ENCODE measurements at regions not wholly inside any gene's neighbourhood (a gene's known extent, or its start where the extent isn't known, plus 50 kb on each side); places are given as distances from the start of the nearest gene placed in this dataset.
"Not testable (repeated sequence)": the region's sequence is repeated elsewhere in the genome, so short reads cannot be mapped to it uniquely, and the experiment has no call there.

DNA sequence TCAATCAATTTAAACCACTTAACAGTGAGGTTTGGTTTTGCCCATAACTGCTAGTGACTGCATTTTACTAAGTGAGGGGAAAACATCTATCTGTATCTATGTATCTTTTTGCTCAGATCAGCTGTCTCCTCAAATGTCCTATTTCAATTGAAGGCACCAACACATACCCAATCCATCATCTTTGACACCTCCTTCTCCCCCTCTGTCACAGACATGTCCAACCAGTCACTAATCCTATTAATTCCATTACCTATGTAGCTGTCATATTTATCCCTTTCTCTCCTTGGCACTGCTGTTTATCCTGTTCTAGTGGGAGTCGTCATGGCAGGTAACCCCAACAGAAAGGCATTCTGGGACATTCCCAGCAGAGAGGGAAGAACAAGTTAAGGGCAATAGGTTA is 975.2 kb upstream of the AUTS2 start:
- Histone ChIP-seq H3K4me2 (no peak overlapping the region), H3K4me3 (IDR thresholded peaks at IDR 0.05; ENCODE audit: insufficient read depth, low read depth, low read length) (no peak overlapping the region), H3K4me1 (ENCODE audit: low read depth, poor library complexity, severe bottlenecking) (no peaks in the 10 kb centered on the region), H3K36me3 (ENCODE audit: insufficient read depth) (no peaks in the 10 kb centered on the region), H3K27me3 (ENCODE audit: insufficient read depth, low read depth) (no peaks in the 10 kb centered on the region), H3K27ac (no peak overlapping the region), H2AFZ (ENCODE audit: low read depth) (no peak overlapping the region), H4K20me1 (ENCODE audit: insufficient read depth) (no peaks in the 10 kb centered on the region), H3K9ac (no peak overlapping the region), H3K79me2 (ENCODE audit: insufficient read depth, low read depth) (no peaks in the 10 kb centered on the region)
- TF ChIP-seq, protein P1, sequence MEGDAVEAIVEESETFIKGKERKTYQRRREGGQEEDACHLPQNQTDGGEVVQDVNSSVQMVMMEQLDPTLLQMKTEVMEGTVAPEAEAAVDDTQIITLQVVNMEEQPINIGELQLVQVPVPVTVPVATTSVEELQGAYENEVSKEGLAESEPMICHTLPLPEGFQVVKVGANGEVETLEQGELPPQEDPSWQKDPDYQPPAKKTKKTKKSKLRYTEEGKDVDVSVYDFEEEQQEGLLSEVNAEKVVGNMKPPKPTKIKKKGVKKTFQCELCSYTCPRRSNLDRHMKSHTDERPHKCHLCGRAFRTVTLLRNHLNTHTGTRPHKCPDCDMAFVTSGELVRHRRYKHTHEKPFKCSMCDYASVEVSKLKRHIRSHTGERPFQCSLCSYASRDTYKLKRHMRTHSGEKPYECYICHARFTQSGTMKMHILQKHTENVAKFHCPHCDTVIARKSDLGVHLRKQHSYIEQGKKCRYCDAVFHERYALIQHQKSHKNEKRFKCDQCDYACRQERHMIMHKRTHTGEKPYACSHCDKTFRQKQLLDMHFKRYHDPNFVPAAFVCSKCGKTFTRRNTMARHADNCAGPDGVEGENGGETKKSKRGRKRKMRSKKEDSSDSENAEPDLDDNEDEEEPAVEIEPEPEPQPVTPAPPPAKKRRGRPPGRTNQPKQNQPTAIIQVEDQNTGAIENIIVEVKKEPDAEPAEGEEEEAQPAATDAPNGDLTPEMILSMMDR (conservative IDR thresholded peaks at IDR 0.05; ENCODE audit: low read depth, low read length): no peak

DNA sequence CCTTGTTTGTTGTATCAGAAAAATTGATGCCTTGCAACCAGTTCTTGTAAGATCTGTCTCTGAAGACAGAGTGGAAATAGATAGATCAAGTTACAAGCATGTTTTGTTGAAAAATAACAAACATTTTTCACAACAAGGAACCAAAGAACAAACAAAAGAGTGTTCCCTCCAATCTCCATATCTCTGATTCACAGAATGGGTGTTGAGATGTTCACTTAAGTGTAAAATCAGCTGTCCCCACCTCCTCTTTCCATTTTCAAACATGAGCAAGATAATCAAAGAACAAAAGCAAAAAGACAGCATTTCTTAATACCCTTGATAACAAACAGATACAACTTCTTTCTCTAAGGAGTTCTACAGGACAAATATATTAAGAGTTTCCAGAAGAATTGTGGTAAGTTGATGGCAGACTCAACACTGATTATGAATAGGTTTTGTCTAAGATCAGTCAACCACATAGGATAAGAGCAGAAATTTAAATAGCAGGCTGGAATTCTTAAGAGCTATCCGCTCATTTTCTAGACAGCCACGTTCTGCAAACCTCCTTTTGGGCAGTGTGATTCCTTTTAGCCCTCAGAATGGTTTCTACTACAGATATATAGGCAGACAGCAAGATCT is 970.9 kb upstream of the AUTS2 start:
- no peak overlapping the region for H2AFZ ChIP-seq (ENCODE audit: low read depth)
- H3K27ac ChIP-seq: no peak overlapping the region
- no peaks in the 10 kb centered on the region for H3K79me2 ChIP-seq (ENCODE audit: insufficient read depth, low read depth)
- no peak overlapping the region for H3K9ac ChIP-seq
- no peaks in the 10 kb centered on the region for H3K27me3 ChIP-seq (ENCODE audit: insufficient read depth, low read depth)
- no peak overlapping the region for H3K4me2 ChIP-seq
- no peaks in the 10 kb centered on the region for H3K4me1 ChIP-seq (ENCODE audit: low read depth, poor library complexity, severe bottlenecking)
- no peaks in the 10 kb centered on the region for H4K20me1 ChIP-seq (ENCODE audit: insufficient read depth)
- TF ChIP-seq, protein P1 (conservative IDR thresholded peaks at IDR 0.05; ENCODE audit: low read depth, low read length): no peak
- H3K4me3 ChIP-seq (IDR thresholded peaks at IDR 0.05; ENCODE audit: insufficient read depth, low read depth, low read length): no peak overlapping the region
- H3K36me3 ChIP-seq (ENCODE audit: insufficient read depth): no peaks in the 10 kb centered on the region

DNA sequence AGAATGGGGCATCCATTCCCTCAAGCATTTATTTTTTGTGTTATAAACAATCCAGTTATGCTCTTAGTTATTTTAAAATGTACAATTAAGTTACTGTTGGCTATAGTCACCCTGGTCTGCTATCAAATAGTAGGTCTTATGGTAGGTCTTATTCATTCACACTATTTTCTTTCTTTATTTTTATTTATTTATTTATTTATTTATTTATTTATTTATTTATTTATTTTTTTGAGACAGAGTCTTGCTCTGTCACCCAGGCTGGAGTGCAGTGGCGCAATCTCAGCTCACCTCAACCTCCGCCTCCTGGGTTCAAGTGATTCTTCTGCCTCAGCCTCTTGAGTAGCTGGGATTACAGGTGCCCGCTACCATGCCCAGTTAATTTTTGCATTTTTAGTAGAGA is 967.4 kb upstream of the AUTS2 start:
- H3K4me1 ChIP-seq (ENCODE audit: low read depth, poor library complexity, severe bottlenecking); H2AFZ ChIP-seq (ENCODE audit: low read depth); H3K4me2 ChIP-seq; H3K4me3 ChIP-seq (IDR thresholded peaks at IDR 0.05; ENCODE audit: insufficient read depth, low read depth, low read length); H4K20me1 ChIP-seq (ENCODE audit: insufficient read depth); H3K27me3 ChIP-seq (ENCODE audit: insufficient read depth, low read depth); H3K79me2 ChIP-seq (ENCODE audit: insufficient read depth, low read depth); H3K9ac ChIP-seq; H3K27ac ChIP-seq; H3K36me3 ChIP-seq (ENCODE audit: insufficient read depth): not testable (repeated sequence)

DNA sequence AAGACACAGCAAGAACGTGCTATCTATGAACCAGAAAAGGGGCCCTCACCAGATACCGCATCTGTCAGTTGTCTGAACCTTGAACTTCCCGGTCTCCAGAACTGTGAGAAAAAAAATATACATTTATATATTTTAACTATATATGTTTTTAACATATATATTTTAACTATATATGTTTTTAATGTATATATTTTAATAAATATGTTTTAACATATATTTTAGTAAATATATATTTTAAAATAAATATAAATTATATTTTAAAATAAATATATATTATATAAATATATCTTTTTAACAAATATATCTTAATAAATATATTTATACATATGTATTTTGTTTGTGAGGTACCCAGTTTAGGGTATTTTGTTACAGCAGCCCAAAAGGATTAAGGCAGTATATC is 958.2 kb upstream of the AUTS2 start:
- no peak overlapping the region for H3K4me3 ChIP-seq (IDR thresholded peaks at IDR 0.05; ENCODE audit: insufficient read depth, low read depth, low read length)

DNA sequence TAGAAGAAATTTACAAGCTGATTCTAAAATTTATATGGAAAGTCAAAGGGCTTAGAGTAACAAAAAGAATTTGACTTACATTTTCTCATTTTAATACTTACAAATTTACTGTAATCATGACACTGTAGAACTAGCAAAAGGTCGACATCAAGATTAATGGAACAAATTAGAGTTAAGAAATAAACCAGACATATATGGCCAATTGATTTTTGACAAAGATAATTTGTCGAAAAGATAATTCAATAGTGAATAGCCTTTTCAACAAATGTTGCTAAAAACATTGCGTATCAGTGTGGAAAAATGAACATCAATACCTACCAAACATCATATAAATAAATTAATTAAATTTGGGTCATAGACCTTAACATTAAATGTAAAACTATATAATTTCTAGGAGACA is 955.5 kb upstream of the AUTS2 start:
- Histone ChIP-seq H3K36me3 (ENCODE audit: insufficient read depth) (no peaks in the 10 kb centered on the region), H3K27me3 (ENCODE audit: insufficient read depth, low read depth) (no peaks in the 10 kb centered on the region), H3K4me2 (no peak overlapping the region), H3K4me1 (ENCODE audit: low read depth, poor library complexity, severe bottlenecking) (no peaks in the 10 kb centered on the region), H3K4me3 (IDR thresholded peaks at IDR 0.05; ENCODE audit: insufficient read depth, low read depth, low read length) (no peak overlapping the region), H4K20me1 (ENCODE audit: insufficient read depth) (no peaks in the 10 kb centered on the region), H3K9ac (no peak overlapping the region), H3K79me2 (ENCODE audit: insufficient read depth, low read depth) (no peaks in the 10 kb centered on the region), H2AFZ (ENCODE audit: low read depth) (no peak overlapping the region), H3K27ac (no peak overlapping the region)
- TF ChIP-seq, protein P1 (conservative IDR thresholded peaks at IDR 0.05; ENCODE audit: low read depth, low read length): no peak

More for the DNA sequence above, 958.2 kb upstream of the AUTS2 start:
- no peak overlapping the region for H2AFZ ChIP-seq (ENCODE audit: low read depth)
- H3K4me2 ChIP-seq: no peak overlapping the region
- TF ChIP-seq, protein P1 (conservative IDR thresholded peaks at IDR 0.05; ENCODE audit: low read depth, low read length): no peak
- no peaks in the 10 kb centered on the region for H3K79me2 ChIP-seq (ENCODE audit: insufficient read depth, low read depth)
- H3K9ac ChIP-seq: no peak overlapping the region
- no peaks in the 10 kb centered on the region for H3K4me1 ChIP-seq (ENCODE audit: low read depth, poor library complexity, severe bottlenecking)
- no peaks in the 10 kb centered on the region for H4K20me1 ChIP-seq (ENCODE audit: insufficient read depth)
- no peak overlapping the region for H3K27ac ChIP-seq
- no peaks in the 10 kb centered on the region for H3K36me3 ChIP-seq (ENCODE audit: insufficient read depth)
- no peaks in the 10 kb centered on the region for H3K27me3 ChIP-seq (ENCODE audit: insufficient read depth, low read depth)
